SK-N-SH (cell line): ENCODE measurements at regions not wholly inside any gene's neighbourhood (a gene's known extent, or its start where the extent isn't known, plus 50 kb on each side); places are given as distances from the start of the nearest gene placed in this dataset.
A peak's percentile ranks its signal among the peaks of the same experiment; 100 is the strongest.

Experiments used
- CTCF ChIP-seq: fragments of 200-600 bp; sonication (generic); IDR thresholded peaks from 2 replicates; pipeline ENCODE4 v1.6.1; 2017; ENCODE audit warnings: antibody characterized with exemption, mild to moderate bottlenecking, moderate library complexity
- EZH2phosphoT487 ChIP-seq: fragments of 200-600 bp; sonication (generic); IDR thresholded peaks from 2 replicates; pipeline ENCODE4 v1.6.1; 2017; ENCODE audit warnings: low read depth, mixed run types, mild to moderate bottlenecking, antibody characterized with exemption, moderate library complexity, borderline replicate concordance
- MAX ChIP-seq: IDR thresholded peaks from 2 replicates; pipeline ENCODE4 v1.4.0; 2012; ENCODE audit warnings: low read depth
- MXI1 ChIP-seq: IDR thresholded peaks from 2 replicates; pipeline ENCODE4 v1.6.1; 2012; ENCODE audit warnings: mild to moderate bottlenecking, low read depth, low read length, improper control_type of control experiment
- POLR2AphosphoS5 ChIP-seq: IDR thresholded peaks from 2 replicates; pipeline ENCODE4 v1.6.1; 2012; ENCODE audit warnings: low read depth, low read length
- RAD21 ChIP-seq: IDR thresholded peaks from 2 replicates; pipeline ENCODE4 v1.6.1; 2012; ENCODE audit warnings: mild to moderate bottlenecking, low read length
- REST ChIP-seq: IDR thresholded peaks from 2 replicates; pipeline ENCODE4 v1.6.1; 2012; ENCODE audit warnings: mild to moderate bottlenecking, low read depth, low read length, moderate library complexity
- RFX5 ChIP-seq: IDR thresholded peaks from 2 replicates; pipeline ENCODE4 v1.6.1; 2012; ENCODE audit warnings: mild to moderate bottlenecking, improper control_type of control experiment, low read length
- SIN3A ChIP-seq: IDR thresholded peaks from 2 replicates; pipeline ENCODE4 v1.6.1; 2012; ENCODE audit warnings: low read depth, mild to moderate bottlenecking, low read length, moderate library complexity, borderline replicate concordance
- USF2 ChIP-seq: fragments of 150-350 bp; IDR thresholded peaks from 2 replicates; pipeline ENCODE4 v1.6.1; 2017; ENCODE audit warnings: antibody characterized with exemption, low read length, low read depth, borderline replicate concordance

- no peak for TF ChIP-seq USF2
- no peak for TF ChIP-seq MXI1
- peak; percentile 74 for TF ChIP-seq MAX
- peak; percentile 37 for TF ChIP-seq CTCF
- no peak for TF ChIP-seq RFX5
- TF ChIP-seq POLR2AphosphoS5 = peak; percentile 92
- no peak for TF ChIP-seq EZH2phosphoT487
- no peak for TF ChIP-seq RAD21
- peak; percentile 87 for TF ChIP-seq SIN3A
- TF ChIP-seq REST = peak; percentile 75
Observed at GRCh38 chr7:29622335-29623265, 59.0 kb downstream of the PRR15 start.
